GM12875 (cell line): ENCODE measurements at regions not wholly inside any gene's neighbourhood (a gene's known extent, or its start where the extent isn't known, plus 50 kb on each side); places are given as distances from the start of the nearest gene placed in this dataset.

ENCODE experiments used
- H3K4me3 ChIP-seq: one replicate; pipeline ENCODE4 v1.5.1; 2011; ENCODE audit warnings: low read depth, low read length, control low read depth
- CTCF ChIP-seq: IDR thresholded peaks from 2 replicates; pipeline ENCODE4 v1.5.1; 2011; ENCODE audit warnings: low read depth, mild to moderate bottlenecking, control low read depth, inconsistent platforms, low read length, moderate library complexity, borderline replicate concordance; ENCODE audit not compliant: insufficient read depth

- peak; percentile 87 for TF ChIP-seq CTCF
- H3K4me3 ChIP-seq, result no peak overlapping the region
These were observed 144.6 kb upstream of the TNR start for GRCh38 chr1:175887981-175888428.

DNA sequence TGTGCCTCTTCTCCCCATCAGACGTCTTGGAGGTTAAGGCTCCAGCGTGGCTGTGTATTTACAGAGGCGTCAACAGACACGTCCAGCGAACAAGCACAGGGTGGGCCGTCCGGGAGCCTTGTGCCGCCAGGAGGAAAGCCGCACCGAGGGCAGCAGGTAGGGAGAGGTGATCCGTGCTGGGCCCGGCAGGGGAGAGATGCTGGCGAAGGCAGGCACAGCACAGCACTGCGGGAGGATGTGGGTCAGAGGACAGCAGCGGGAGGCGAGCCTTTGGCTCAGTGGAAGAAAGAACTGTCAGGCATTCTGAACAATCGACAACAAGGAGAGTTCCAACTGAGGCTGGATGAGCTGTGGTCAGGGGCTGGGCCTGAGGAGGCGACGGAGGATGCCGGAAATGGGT is 144.1 kb upstream of the TNR start:
- no peak for TF ChIP-seq CTCF
- no peak overlapping the region for H3K4me3 ChIP-seq

GRCh38 chr1:175885326-175885725 is 141.9 kb upstream of the TNR start:
- H3K4me3 ChIP-seq, result no peak overlapping the region
- TF ChIP-seq CTCF, result no peak

DNA sequence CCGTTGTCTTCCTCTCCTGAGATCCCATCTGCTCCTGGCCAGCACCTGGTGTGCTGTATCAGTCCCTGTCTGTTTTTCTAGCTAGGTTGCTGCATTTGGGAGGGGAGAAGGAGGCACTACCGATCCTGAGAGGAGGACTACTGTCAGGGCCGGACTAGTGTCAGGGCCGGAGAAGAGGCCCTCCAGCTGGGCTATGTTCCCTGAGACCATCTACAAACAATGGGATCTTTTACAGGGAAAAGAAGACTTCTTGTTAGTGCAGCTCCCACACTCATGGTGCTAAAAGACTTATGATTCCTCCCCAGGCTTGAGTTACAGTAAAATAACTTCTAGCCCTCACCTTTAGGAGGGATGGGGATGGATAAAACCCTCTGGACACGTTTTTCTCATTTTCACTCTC is 141.0 kb upstream of the TNR start:
- H3K4me3 ChIP-seq, result no peak overlapping the region
- no peak for TF ChIP-seq CTCF

DNA sequence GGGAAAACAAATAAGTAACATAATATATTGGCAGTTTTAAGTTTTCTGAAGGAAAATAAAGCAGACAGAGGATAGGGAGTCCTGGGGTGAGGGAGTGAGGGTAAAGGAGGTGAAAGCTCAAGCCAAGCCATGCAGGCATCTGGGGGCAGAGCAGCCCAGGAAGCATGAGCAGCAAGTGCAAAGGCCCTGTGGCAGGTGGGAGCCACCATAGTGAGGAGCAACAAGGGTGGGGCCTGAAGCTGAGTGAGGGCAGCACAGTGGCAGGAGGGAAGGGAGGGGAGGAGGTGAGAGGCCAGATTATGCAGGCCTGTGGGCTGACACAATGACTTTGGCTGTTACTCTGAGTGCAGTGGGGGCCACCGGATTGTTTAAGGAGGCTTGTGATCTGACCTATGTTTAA is 138.8 kb upstream of the TNR start:
- TF ChIP-seq CTCF, result no peak
- no peak overlapping the region for H3K4me3 ChIP-seq

- no peak overlapping the region for H3K4me3 ChIP-seq
- TF ChIP-seq CTCF, result no peak
These were observed 138.0 kb upstream of the TNR start for GRCh38 chr1:175881246-175881976.

- H3K4me3 ChIP-seq, result no peak overlapping the region
- TF ChIP-seq CTCF, result no peak
These were observed 135.4 kb upstream of the TNR start for GRCh38 chr1:175878775-175879174.
